SK-N-SH (cell line): ENCODE measurements at regions not wholly inside any gene's neighbourhood (a gene's known extent, or its start where the extent isn't known, plus 50 kb on each side); places are given as distances from the start of the nearest gene placed in this dataset.

Experiments
- CTCF ChIA-PET: fragments of 300-600, 350-600 bp; formaldehyde crosslinking; extraction: SDS; loops from one replicate; lab custom pipeline; 2021; lab: Yijun Ruan, JAX
- POLR2A ChIA-PET: fragments of 350-600 bp; sonication (Branson Sonifier 250); formaldehyde crosslinking; extraction: SDS; loops from one replicate; lab custom pipeline; 2020; ENCODE audit warnings: antibody characterized with exemption, inconsistent platforms; lab: Yijun Ruan, JAX
- DNase-seq: peaks from one replicate; pipeline ENCODE4 v3.0.0; 2012
- H2AFZ ChIP-seq: fragments of 200-600 bp; sonication (generic); 2 replicates; pipeline ENCODE4 v1.8.1; 2016; ENCODE audit warnings: antibody characterized with exemption, mild to moderate bottlenecking, low read depth
- H3F3A ChIP-seq: fragments of 200-600 bp; sonication (generic); replicated peaks from 2 replicates; pipeline ENCODE3; 2016; ENCODE audit warnings: antibody characterized with exemption, mild to moderate bottlenecking; ENCODE audit not compliant: insufficient read depth
- H3K27ac ChIP-seq, 2 experiments: fragments of 200-500 bp in 1 of 2; fragments of 200-600 bp in 1 of 2; sonication (Bioruptor generic) in 1 of 2; sonication (generic), shearing (Covaris generic) in 1 of 2; 2 replicates each; pipeline versions ENCODE4 v1.5.1 to v1.6.1; 2014 to 2016; ENCODE audit warnings: low read depth in 2 of 2, inconsistent platforms in 1 of 2, low read length in 1 of 2, mild to moderate bottlenecking in 1 of 2, mixed read lengths in 1 of 2
- H3K27me3 ChIP-seq: fragments of 200-600 bp; sonication (generic), shearing (Covaris generic); 2 replicates; pipeline ENCODE4 v1.6.1; 2016; ENCODE audit warnings: mixed run types; ENCODE audit not compliant: insufficient read depth
- H3K36me3 ChIP-seq, 2 experiments: fragments of 200-500 bp in 1 of 2; fragments of 200-600 bp in 1 of 2; sonication (Bioruptor generic) in 1 of 2; sonication (generic) in 1 of 2; replicated peaks in 1 of 2; 2 replicates each; pipeline versions ENCODE3 to v1.5.1; 2014 to 2016; ENCODE audit warnings: low read length in 1 of 2, mild to moderate bottlenecking in 1 of 2; ENCODE audit not compliant: insufficient read depth in 2 of 2, control insufficient read depth in 1 of 2
- H3K4me1 ChIP-seq, 2 experiments: fragments of 200-500 bp in 1 of 2; fragments of 200-600 bp in 1 of 2; sonication (Bioruptor generic) in 1 of 2; sonication (generic), shearing (Covaris generic) in 1 of 2; 2 replicates each; pipeline versions ENCODE4 v1.5.1 to v1.6.1; 2014 to 2016; ENCODE audit warnings: low read depth in 1 of 2, low read length in 1 of 2, mixed run types in 1 of 2; ENCODE audit not compliant: insufficient read depth in 2 of 2, control insufficient read depth in 1 of 2
- H3K4me2 ChIP-seq: fragments of 200-600 bp; sonication (generic), shearing (Covaris generic); 2 replicates; pipeline ENCODE4 v1.6.1; 2017; ENCODE audit warnings: mixed run types
- H3K4me3 ChIP-seq, 2 experiments: fragments of 200-500 bp in 1 of 2; fragments of 200-600 bp in 1 of 2; sonication (Bioruptor generic) in 1 of 2; sonication (generic), shearing (Covaris generic) in 1 of 2; 2 replicates each; pipeline versions ENCODE4 v1.5.1 to v1.8.1; 2014 to 2016; ENCODE audit warnings: low read depth in 2 of 2, inconsistent platforms in 1 of 2, low read length in 1 of 2, mild to moderate bottlenecking in 1 of 2, mixed read lengths in 1 of 2, moderate library complexity in 1 of 2
- H3K79me2 ChIP-seq: fragments of 200-600 bp; sonication (generic); 2 replicates; pipeline ENCODE4 v1.8.1; 2017; ENCODE audit warnings: mild to moderate bottlenecking; ENCODE audit not compliant: insufficient read depth
- H3K9ac ChIP-seq: fragments of 200-600 bp; sonication (generic); 2 replicates; pipeline ENCODE4 v1.6.1; 2017; ENCODE audit warnings: mixed run types
- H3K9me2 ChIP-seq: fragments of 200-600 bp; sonication (generic); 2 replicates; pipeline ENCODE4 v1.6.1; 2017; ENCODE audit warnings: mixed run types
- H3K9me3 ChIP-seq: fragments of 200-600 bp; sonication (generic); 2 replicates; pipeline ENCODE4 v1.6.1; 2017; ENCODE audit warnings: mixed run types, mild to moderate bottlenecking, moderate library complexity
- H4K20me1 ChIP-seq: fragments of 200-600 bp; sonication (generic); 2 replicates; pipeline ENCODE4 v1.6.1; 2017; ENCODE audit warnings: mild to moderate bottlenecking, mixed run types; ENCODE audit not compliant: insufficient read depth
- CHD2 ChIP-seq: fragments of 150-350 bp; IDR thresholded peaks from 2 replicates; pipeline ENCODE4 v1.6.1; 2018; ENCODE audit warnings: low read length; ENCODE audit not compliant: partially characterized antibody
- ELF1 ChIP-seq: IDR thresholded peaks from 2 replicates; pipeline ENCODE4 v1.4.0; 2012
- EP300 ChIP-seq, 2 experiments: IDR thresholded peaks; 2 replicates each; pipeline versions ENCODE4 v1.4.0 to v1.6.1; 2012; ENCODE audit warnings: borderline replicate concordance in 1 of 2, low read depth in 1 of 2, low read length in 1 of 2
- EZH2phosphoT487 ChIP-seq: fragments of 200-600 bp; sonication (generic); IDR thresholded peaks from 2 replicates; pipeline ENCODE4 v1.6.1; 2017; ENCODE audit warnings: low read depth, mixed run types, mild to moderate bottlenecking, antibody characterized with exemption, moderate library complexity, borderline replicate concordance
- FOSL2 ChIP-seq: IDR thresholded peaks from 2 replicates; pipeline ENCODE4 v1.4.0; 2012; ENCODE audit warnings: low read depth, mild to moderate bottlenecking, moderate library complexity, borderline replicate concordance
- FOXJ3 ChIP-seq: sonication (generic); formaldehyde crosslinking; IDR thresholded peaks from 2 replicates; pipeline ENCODE4 v1.5.1; 2020; ENCODE audit warnings: mild to moderate bottlenecking, missing genetic modification reagents
- FOXM1 ChIP-seq: IDR thresholded peaks from 2 replicates; pipeline ENCODE4 v1.4.0; 2012; ENCODE audit warnings: low read depth, mild to moderate bottlenecking
- GABPA ChIP-seq: IDR thresholded peaks from 2 replicates; pipeline ENCODE4 v1.4.0; 2012; ENCODE audit warnings: low read depth, mild to moderate bottlenecking
- GATA2 ChIP-seq: sonication (generic); formaldehyde crosslinking; IDR thresholded peaks from 2 replicates; pipeline ENCODE4 v1.5.0; 2020; ENCODE audit warnings: mild to moderate bottlenecking, missing genetic modification reagents
- IRF3 ChIP-seq: fragments of 150-350 bp; IDR thresholded peaks from 2 replicates; pipeline ENCODE4 v1.6.1; 2016; ENCODE audit warnings: mild to moderate bottlenecking, low read depth, low read length
- NRF1 ChIP-seq: IDR thresholded peaks from 2 replicates; pipeline ENCODE4 v1.6.1; 2012; ENCODE audit warnings: low read depth, mild to moderate bottlenecking, low read length
- REST ChIP-seq: IDR thresholded peaks from 2 replicates; pipeline ENCODE4 v1.6.1; 2012; ENCODE audit warnings: mild to moderate bottlenecking, low read depth, low read length, moderate library complexity
- RXRA ChIP-seq: IDR thresholded peaks from 2 replicates; pipeline ENCODE4 v1.4.0; 2012; ENCODE audit warnings: low read depth, mild to moderate bottlenecking, borderline replicate concordance
- SMC3 ChIP-seq: IDR thresholded peaks from 2 replicates; pipeline ENCODE4 v1.6.1; 2012; ENCODE audit warnings: low read depth, low read length, improper control_type of control experiment
- TAF1 ChIP-seq: IDR thresholded peaks from 2 replicates; pipeline ENCODE4 v1.6.1; 2012; ENCODE audit warnings: low read depth, mild to moderate bottlenecking, low read length, moderate library complexity, borderline replicate concordance
- TEAD4 ChIP-seq: IDR thresholded peaks from 2 replicates; pipeline ENCODE4 v1.4.0; 2012; ENCODE audit warnings: mild to moderate bottlenecking, borderline replicate concordance; ENCODE audit not compliant: insufficient read depth
- WGBS: methylation state at CpG from one replicate; pipeline ENCODE4 v1.1.6; 2017; ENCODE audit warnings: low lambda C conversion rate; 5-methylcytosine and 5-hydroxymethylcytosine counted together
- TF ChIP-seq, protein P1 (sequence below): IDR thresholded peaks from 2 replicates; pipeline ENCODE4 v1.4.0; 2012; ENCODE audit warnings: low read depth, borderline replicate concordance
- TF ChIP-seq, protein P2 (sequence below): fragments of 150-350 bp; IDR thresholded peaks from 2 replicates; pipeline ENCODE4 v1.6.1; 2017; ENCODE audit warnings: antibody characterized with exemption, low read length, low read depth, borderline replicate concordance
- TF ChIP-seq, protein P3 (sequence below): IDR thresholded peaks from 2 replicates; pipeline ENCODE4; 2012
- TF ChIP-seq, protein P4 (sequence below): IDR thresholded peaks from 2 replicates; pipeline ENCODE4 v1.4.0; 2012; ENCODE audit warnings: low read depth, borderline replicate concordance

- H3K4me1 ChIP-seq, result no peaks in the 10 kb centered on the region
- peaks cover 7% of the 10 kb centered on the region; the same call in 1 of the 2 replicates for H3K27me3 ChIP-seq
- H4K20me1 ChIP-seq, result no peaks in the 10 kb centered on the region
- H3K27ac ChIP-seq, result no peak overlapping the region
- H3K9me3 ChIP-seq, result no peaks in the 10 kb centered on the region
- no peak for TF ChIP-seq REST
- TF ChIP-seq, protein P1, sequence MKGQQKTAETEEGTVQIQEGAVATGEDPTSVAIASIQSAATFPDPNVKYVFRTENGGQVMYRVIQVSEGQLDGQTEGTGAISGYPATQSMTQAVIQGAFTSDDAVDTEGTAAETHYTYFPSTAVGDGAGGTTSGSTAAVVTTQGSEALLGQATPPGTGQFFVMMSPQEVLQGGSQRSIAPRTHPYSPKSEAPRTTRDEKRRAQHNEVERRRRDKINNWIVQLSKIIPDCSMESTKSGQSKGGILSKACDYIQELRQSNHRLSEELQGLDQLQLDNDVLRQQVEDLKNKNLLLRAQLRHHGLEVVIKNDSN, result no peak
- no peak for TF ChIP-seq RXRA
- no peak for TF ChIP-seq NRF1
- no peak for TF ChIP-seq EP300 (IDR thresholded peaks at IDR 0.05; ENCODE audit: borderline replicate concordance in 1 of 2, low read depth in 1 of 2, low read length in 1 of 2)
- no peak for TF ChIP-seq GABPA
- TF ChIP-seq ELF1, result no peak
- TF ChIP-seq EZH2phosphoT487, result no peak
- TF ChIP-seq TAF1, result no peak
- TF ChIP-seq TEAD4, result no peak
- no peak for TF ChIP-seq IRF3
- TF ChIP-seq FOSL2, result no peak
- no peak for TF ChIP-seq SMC3
- TF ChIP-seq, protein P2, sequence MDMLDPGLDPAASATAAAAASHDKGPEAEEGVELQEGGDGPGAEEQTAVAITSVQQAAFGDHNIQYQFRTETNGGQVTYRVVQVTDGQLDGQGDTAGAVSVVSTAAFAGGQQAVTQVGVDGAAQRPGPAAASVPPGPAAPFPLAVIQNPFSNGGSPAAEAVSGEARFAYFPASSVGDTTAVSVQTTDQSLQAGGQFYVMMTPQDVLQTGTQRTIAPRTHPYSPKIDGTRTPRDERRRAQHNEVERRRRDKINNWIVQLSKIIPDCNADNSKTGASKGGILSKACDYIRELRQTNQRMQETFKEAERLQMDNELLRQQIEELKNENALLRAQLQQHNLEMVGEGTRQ, result no peak
- TF ChIP-seq, protein P3, sequence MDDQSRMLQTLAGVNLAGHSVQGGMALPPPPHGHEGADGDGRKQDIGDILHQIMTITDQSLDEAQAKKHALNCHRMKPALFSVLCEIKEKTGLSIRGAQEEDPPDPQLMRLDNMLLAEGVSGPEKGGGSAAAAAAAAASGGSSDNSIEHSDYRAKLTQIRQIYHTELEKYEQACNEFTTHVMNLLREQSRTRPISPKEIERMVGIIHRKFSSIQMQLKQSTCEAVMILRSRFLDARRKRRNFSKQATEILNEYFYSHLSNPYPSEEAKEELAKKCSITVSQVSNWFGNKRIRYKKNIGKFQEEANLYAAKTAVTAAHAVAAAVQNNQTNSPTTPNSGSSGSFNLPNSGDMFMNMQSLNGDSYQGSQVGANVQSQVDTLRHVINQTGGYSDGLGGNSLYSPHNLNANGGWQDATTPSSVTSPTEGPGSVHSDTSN, result no peak
- TF ChIP-seq FOXJ3 (CRISPR knock-in tag), result no peak
- no peak for TF ChIP-seq CHD2
- TF ChIP-seq FOXM1, result no peak
- TF ChIP-seq GATA2 (CRISPR knock-in tag), result no peak
- TF ChIP-seq, protein P4, sequence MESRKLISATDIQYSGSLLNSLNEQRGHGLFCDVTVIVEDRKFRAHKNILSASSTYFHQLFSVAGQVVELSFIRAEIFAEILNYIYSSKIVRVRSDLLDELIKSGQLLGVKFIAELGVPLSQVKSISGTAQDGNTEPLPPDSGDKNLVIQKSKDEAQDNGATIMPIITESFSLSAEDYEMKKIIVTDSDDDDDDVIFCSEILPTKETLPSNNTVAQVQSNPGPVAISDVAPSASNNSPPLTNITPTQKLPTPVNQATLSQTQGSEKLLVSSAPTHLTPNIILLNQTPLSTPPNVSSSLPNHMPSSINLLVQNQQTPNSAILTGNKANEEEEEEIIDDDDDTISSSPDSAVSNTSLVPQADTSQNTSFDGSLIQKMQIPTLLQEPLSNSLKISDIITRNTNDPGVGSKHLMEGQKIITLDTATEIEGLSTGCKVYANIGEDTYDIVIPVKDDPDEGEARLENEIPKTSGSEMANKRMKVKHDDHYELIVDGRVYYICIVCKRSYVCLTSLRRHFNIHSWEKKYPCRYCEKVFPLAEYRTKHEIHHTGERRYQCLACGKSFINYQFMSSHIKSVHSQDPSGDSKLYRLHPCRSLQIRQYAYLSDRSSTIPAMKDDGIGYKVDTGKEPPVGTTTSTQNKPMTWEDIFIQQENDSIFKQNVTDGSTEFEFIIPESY, result no peak
- TF ChIP-seq, all 33 proteins: peak for 0
- ChIA-PET CTCF (no interaction called here), POLR2A (no interaction called here)
- H3K9ac ChIP-seq, result no peak overlapping the region
- no peaks in the 10 kb centered on the region for H3K36me3 ChIP-seq
- no peak overlapping the region for H2AFZ ChIP-seq
- no peak overlapping the region for H3K4me3 ChIP-seq
- H3K9me2 ChIP-seq, result no peaks in the 10 kb centered on the region
- H3K79me2 ChIP-seq, result no peaks in the 10 kb centered on the region
- 1% methylated on average over 3 of the region's 3 CpGs for WGBS
- H3F3A ChIP-seq, result no peaks in the 10 kb centered on the region
- no peak for DNase-seq
- no peak overlapping the region for H3K4me2 ChIP-seq
These were observed 144.7 kb downstream of the BARHL2 start for GRCh38 chr1:90572446-90572845.
